Hepatocyte (in vitro differentiated cells): ENCODE measurements at regions not wholly inside any gene's neighbourhood (a gene's known extent, or its start where the extent isn't known, plus 50 kb on each side); places are given as distances from the start of the nearest gene placed in this dataset.

Experiments
- DNase-seq: peaks from one replicate; pipeline ENCODE4 v3.0.0-alpha.2; 2016; ENCODE audit warnings: low spot score
- H2AFZ ChIP-seq: fragments of 200-600 bp; sonication (generic); 2 replicates; pipeline ENCODE4 v1.6.0; 2016; ENCODE audit warnings: antibody characterized with exemption, mild to moderate bottlenecking
- H3K27ac ChIP-seq: fragments of 200-600 bp; sonication (generic); 2 replicates; pipeline ENCODE4 v1.5.1; 2016; ENCODE audit warnings: mild to moderate bottlenecking
- H3K27me3 ChIP-seq: fragments of 200-600 bp; sonication (generic); 2 replicates; pipeline ENCODE4 v1.6.1; 2016
- H3K36me3 ChIP-seq: fragments of 200-600 bp; sonication (generic); replicated peaks from 2 replicates; pipeline ENCODE4 v1.5.1; 2016; ENCODE audit warnings: low read depth; ENCODE audit not compliant: insufficient read depth
- H3K4me1 ChIP-seq: fragments of 200-600 bp; sonication (generic); 2 replicates; pipeline ENCODE4 v1.5.1; 2016; ENCODE audit warnings: mild to moderate bottlenecking, moderate library complexity; ENCODE audit not compliant: insufficient read depth
- H3K4me2 ChIP-seq: fragments of 200-600 bp; sonication (generic); 2 replicates; pipeline ENCODE4 v1.6.0; 2016
- H3K4me3 ChIP-seq: fragments of 200-600 bp; sonication (generic); 2 replicates; pipeline ENCODE4 v1.5.1; 2016; ENCODE audit warnings: mild to moderate bottlenecking
- H3K79me2 ChIP-seq: fragments of 200-600 bp; sonication (generic); 2 replicates; pipeline ENCODE4 v1.6.0; 2017; ENCODE audit warnings: mild to moderate bottlenecking
- H3K9me2 ChIP-seq: fragments of 200-600 bp; sonication (generic); replicated peaks from 2 replicates; pipeline ENCODE4 v1.6.0; 2017; ENCODE audit warnings: mild to moderate bottlenecking; ENCODE audit not compliant: insufficient read depth
- H3K9me3 ChIP-seq: fragments of 200-600 bp; sonication (generic); 2 replicates; pipeline ENCODE4 v1.5.1; 2016; ENCODE audit warnings: low read depth, mild to moderate bottlenecking
- H4K20me1 ChIP-seq: fragments of 200-600 bp; sonication (generic); 2 replicates; pipeline ENCODE4 v1.6.0; 2016; ENCODE audit warnings: mild to moderate bottlenecking; ENCODE audit not compliant: insufficient read depth, poor library complexity, severe bottlenecking
- CTCF ChIP-seq: fragments of 200-600 bp; sonication (generic); IDR thresholded peaks from 2 replicates; pipeline ENCODE4 v1.5.1; 2016; ENCODE audit warnings: antibody characterized with exemption, mild to moderate bottlenecking; ENCODE audit not compliant: poor library complexity
- EZH2 ChIP-seq: fragments of 200-600 bp; sonication (generic); IDR thresholded peaks from 2 replicates; pipeline ENCODE4 v1.6.1; 2016; ENCODE audit warnings: antibody characterized with exemption, mild to moderate bottlenecking, borderline replicate concordance
- EZH2phosphoT487 ChIP-seq: fragments of 200-600 bp; sonication (generic); IDR thresholded peaks from one replicate; pipeline ENCODE4 v1.6.1; 2018; ENCODE audit warnings: antibody characterized with exemption, mild to moderate bottlenecking, low read depth, moderate library complexity; ENCODE audit not compliant: unreplicated experiment, severe bottlenecking
- WGBS: methylation state at CpG from one replicate; pipeline ENCODE4 v1.1.6; 2016; ENCODE audit warnings: low lambda C conversion rate; ENCODE audit errors: missing lambda C conversion rate; 5-methylcytosine and 5-hydroxymethylcytosine counted together

- H3K27me3 ChIP-seq = no peaks in the 10 kb centered on the region
- H3K27ac ChIP-seq = no peak overlapping the region
- no peak overlapping the region for H3K4me2 ChIP-seq
- H3K9me2 ChIP-seq = no peaks in the 10 kb centered on the region
- no peaks in the 10 kb centered on the region for H4K20me1 ChIP-seq
- no peaks in the 10 kb centered on the region for H3K79me2 ChIP-seq
- H3K9me3 ChIP-seq = no peaks in the 10 kb centered on the region
- H3K36me3 ChIP-seq = no peaks in the 10 kb centered on the region
- H3K4me1 ChIP-seq = no peaks in the 10 kb centered on the region
- TF ChIP-seq EZH2phosphoT487 (no peak), CTCF (no peak), EZH2 (no peak)
- DNase-seq = no peak
- no peak overlapping the region for H2AFZ ChIP-seq
- H3K4me3 ChIP-seq = no peak overlapping the region
These were observed 645.6 kb downstream of the RNF144B start for GRCh38 chr6:19032591-19033295.

GRCh38 chr6:19033683-19034082, 646.5 kb downstream of the RNF144B start:
- Histone ChIP-seq H3K9me3 (no peaks in the 10 kb centered on the region), H3K4me2 (no peak overlapping the region), H3K4me3 (no peak overlapping the region), H3K36me3 (no peaks in the 10 kb centered on the region), H3K4me1 (no peaks in the 10 kb centered on the region), H3K27me3 (no peaks in the 10 kb centered on the region), H3K79me2 (no peaks in the 10 kb centered on the region), H2AFZ (no peak overlapping the region), H4K20me1 (no peaks in the 10 kb centered on the region), H3K9me2 (no peaks in the 10 kb centered on the region), H3K27ac (no peak overlapping the region)
- 84% methylated on average over 1 of the region's 1 CpG for WGBS
- DNase-seq = no peak
- TF ChIP-seq EZH2 (no peak), EZH2phosphoT487 (no peak), CTCF (no peak)

GRCh38 chr6:19034986-19035385, 647.8 kb downstream of the RNF144B start:
- Histone ChIP-seq H3K9me2 (no peaks in the 10 kb centered on the region), H3K4me2 (no peak overlapping the region), H3K27me3 (no peaks in the 10 kb centered on the region), H3K9me3 (no peaks in the 10 kb centered on the region), H4K20me1 (no peaks in the 10 kb centered on the region), H3K36me3 (no peaks in the 10 kb centered on the region), H3K79me2 (no peaks in the 10 kb centered on the region), H3K4me1 (no peaks in the 10 kb centered on the region), H3K27ac (no peak overlapping the region), H2AFZ (no peak overlapping the region), H3K4me3 (no peak overlapping the region)
- WGBS = 84% methylated on average over 2 of the region's 2 CpGs
- no peak for TF ChIP-seq EZH2
- TF ChIP-seq CTCF = no peak
- no peak for TF ChIP-seq EZH2phosphoT487
- no peak for DNase-seq
